ENCODE measurements at regions not wholly inside any gene's neighbourhood (a gene's known extent, or its start where the extent isn't known, plus 50 kb on each side); places are given as distances from the start of the nearest gene placed in this dataset.
"Not testable (repeated sequence)": the region's sequence is repeated elsewhere in the genome, so short reads cannot be mapped to it uniquely, and the experiment has no call there.

GRCh38 chr14:43297794-43298193, 1209.3 kb downstream of the FSCB start:
- ChIA-PET POLR2A (no interaction called here), CTCF (no interaction called here)
- H3K27me3 ChIP-seq (ENCODE audit: control insufficient read depth, insufficient read depth, low read length), result no peaks in the 10 kb centered on the region
- no peaks in the 10 kb centered on the region for H3K9me3 ChIP-seq (ENCODE audit: control insufficient read depth, insufficient read depth, low read length)
- TF ChIP-seq CTCF (IDR thresholded peaks at IDR 0.05; ENCODE audit: low read depth, low read length), result no peak
- no peak overlapping the region for H3K27ac ChIP-seq (ENCODE audit: low read depth, low read length)
- H3K4me3 ChIP-seq (ENCODE audit: low read depth, low read length), result no peak overlapping the region
- no peak for DNase-seq (ENCODE audit: low read depth, low spot score)

- DNase-seq (ENCODE audit: low read depth, low spot score); POLR2A ChIA-PET; H3K27me3 ChIP-seq (ENCODE audit: control insufficient read depth, insufficient read depth, low read length); H3K9me3 ChIP-seq (ENCODE audit: control insufficient read depth, insufficient read depth, low read length); H3K27ac ChIP-seq (ENCODE audit: low read depth, low read length); CTCF ChIA-PET; H3K4me3 ChIP-seq (ENCODE audit: low read depth, low read length): not testable (repeated sequence)
Observed at GRCh38 chr14:43296061-43296460, 1211.0 kb downstream of the FSCB start.

- ChIA-PET CTCF (no interaction called here), POLR2A (no interaction called here)
- no peak for DNase-seq (ENCODE audit: low read depth, low spot score)
Observed at GRCh38 chr14:43285575-43285974, 1221.5 kb downstream of the FSCB start.

GRCh38 chr14:43260056-43260455, 1247.0 kb downstream of the FSCB start:
- no peaks in the 10 kb centered on the region for H3K27me3 ChIP-seq (ENCODE audit: control insufficient read depth, insufficient read depth, low read length)
- no peak overlapping the region for H3K27ac ChIP-seq (ENCODE audit: low read depth, low read length)
- no peak for DNase-seq (ENCODE audit: low read depth, low spot score)
- POLR2A ChIA-PET, result no interaction called here
- no peak overlapping the region for H3K4me3 ChIP-seq (ENCODE audit: low read depth, low read length)
- no peaks in the 10 kb centered on the region; the same call in 1 of the 2 replicates for H3K9me3 ChIP-seq (ENCODE audit: control insufficient read depth, insufficient read depth, low read length)
- CTCF ChIA-PET, result no interaction called here
- TF ChIP-seq CTCF (IDR thresholded peaks at IDR 0.05; ENCODE audit: low read depth, low read length), result no peak

More at GRCh38 chr14:43285575-43285974, 1221.5 kb downstream of the FSCB start:
- Histone ChIP-seq H3K4me3 (ENCODE audit: low read depth, low read length) (no peak overlapping the region), H3K27me3 (ENCODE audit: control insufficient read depth, insufficient read depth, low read length) (no peaks in the 10 kb centered on the region), H3K9me3 (ENCODE audit: control insufficient read depth, insufficient read depth, low read length) (no peaks in the 10 kb centered on the region), H3K27ac (ENCODE audit: low read depth, low read length) (no peak overlapping the region)
- TF ChIP-seq CTCF (IDR thresholded peaks at IDR 0.05; ENCODE audit: low read depth, low read length), result no peak

GRCh38 chr14:43258396-43258795, 1248.7 kb downstream of the FSCB start:
- Histone ChIP-seq H3K27me3 (ENCODE audit: control insufficient read depth, insufficient read depth, low read length) (no peaks in the 10 kb centered on the region), H3K27ac (ENCODE audit: low read depth, low read length) (no peak overlapping the region), H3K4me3 (ENCODE audit: low read depth, low read length) (no peak overlapping the region), H3K9me3 (ENCODE audit: control insufficient read depth, insufficient read depth, low read length) (no peaks in the 10 kb centered on the region; the same call in 1 of the 2 replicates)
- no peak for DNase-seq (ENCODE audit: low read depth, low spot score)
- ChIA-PET POLR2A (no interaction called here), CTCF (no interaction called here)
- no peak for TF ChIP-seq CTCF (IDR thresholded peaks at IDR 0.05; ENCODE audit: low read depth, low read length)

GRCh38 chr14:43256996-43257395, 1250.1 kb downstream of the FSCB start:
- POLR2A ChIA-PET; DNase-seq (ENCODE audit: low read depth, low spot score); H3K4me3 ChIP-seq (ENCODE audit: low read depth, low read length); H3K27ac ChIP-seq (ENCODE audit: low read depth, low read length); CTCF ChIA-PET; H3K9me3 ChIP-seq (ENCODE audit: control insufficient read depth, insufficient read depth, low read length); H3K27me3 ChIP-seq (ENCODE audit: control insufficient read depth, insufficient read depth, low read length): not testable (repeated sequence)

All from AG04450 (cell line).